OCI-LY1 (cell line): ENCODE measurements at regions not wholly inside any gene's neighbourhood (a gene's known extent, or its start where the extent isn't known, plus 50 kb on each side); places are given as distances from the start of the nearest gene placed in this dataset.

Experiments
- EZH2 ChIP-seq: fragments of 200-600 bp; sonication (generic), shearing (Covaris generic); IDR thresholded peaks from 2 replicates; pipeline ENCODE4 v1.8.0; 2017; ENCODE audit warnings: borderline replicate concordance, mixed run types, mild to moderate bottlenecking, antibody characterized with exemption, low read length, moderate library complexity, mixed read lengths
- TF ChIP-seq, protein P1 (sequence below): fragments of 200-600 bp; sonication (generic), shearing (Covaris generic); IDR thresholded peaks from 2 replicates; pipeline ENCODE4 v1.5.1; 2017; ENCODE audit warnings: mild to moderate bottlenecking, antibody characterized with exemption, low read length, moderate library complexity, mixed read lengths

DNA sequence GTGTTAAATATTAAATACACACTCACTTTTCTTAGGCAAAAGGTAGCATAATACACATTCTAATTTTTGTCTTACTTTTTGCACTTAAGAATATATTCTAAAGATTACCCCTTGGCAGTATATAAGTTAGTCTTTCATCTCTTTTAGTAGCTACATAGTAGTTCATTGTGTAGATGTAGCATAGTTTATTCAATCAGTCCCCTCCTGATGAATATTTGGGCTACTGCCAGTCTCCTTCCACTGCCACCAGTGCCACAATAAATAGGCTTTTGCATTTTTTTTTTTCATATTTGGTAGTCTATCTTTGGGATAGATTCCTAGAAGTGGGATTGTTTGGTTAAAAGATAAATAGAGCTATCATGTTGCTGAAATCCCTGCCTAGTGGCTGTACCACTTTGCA lies 388.8 kb upstream of the RUNX1 start:
- TF ChIP-seq, protein P1, sequence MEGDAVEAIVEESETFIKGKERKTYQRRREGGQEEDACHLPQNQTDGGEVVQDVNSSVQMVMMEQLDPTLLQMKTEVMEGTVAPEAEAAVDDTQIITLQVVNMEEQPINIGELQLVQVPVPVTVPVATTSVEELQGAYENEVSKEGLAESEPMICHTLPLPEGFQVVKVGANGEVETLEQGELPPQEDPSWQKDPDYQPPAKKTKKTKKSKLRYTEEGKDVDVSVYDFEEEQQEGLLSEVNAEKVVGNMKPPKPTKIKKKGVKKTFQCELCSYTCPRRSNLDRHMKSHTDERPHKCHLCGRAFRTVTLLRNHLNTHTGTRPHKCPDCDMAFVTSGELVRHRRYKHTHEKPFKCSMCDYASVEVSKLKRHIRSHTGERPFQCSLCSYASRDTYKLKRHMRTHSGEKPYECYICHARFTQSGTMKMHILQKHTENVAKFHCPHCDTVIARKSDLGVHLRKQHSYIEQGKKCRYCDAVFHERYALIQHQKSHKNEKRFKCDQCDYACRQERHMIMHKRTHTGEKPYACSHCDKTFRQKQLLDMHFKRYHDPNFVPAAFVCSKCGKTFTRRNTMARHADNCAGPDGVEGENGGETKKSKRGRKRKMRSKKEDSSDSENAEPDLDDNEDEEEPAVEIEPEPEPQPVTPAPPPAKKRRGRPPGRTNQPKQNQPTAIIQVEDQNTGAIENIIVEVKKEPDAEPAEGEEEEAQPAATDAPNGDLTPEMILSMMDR = no peak
- TF ChIP-seq EZH2 = no peak
